ENCODE measurements at regions not wholly inside any gene's neighbourhood (a gene's known extent, or its start where the extent isn't known, plus 50 kb on each side); places are given as distances from the start of the nearest gene placed in this dataset.

GRCh38 chr3:156608601-156609514 is 53.9 kb upstream of the SSR3 start:
- H3K27me3 ChIP-seq (replicated peaks; ENCODE audit: control insufficient read depth, insufficient read depth, low read length), result no peaks in the 10 kb centered on the region

GRCh38 chr3:156606729-156607128 is 51.8 kb upstream of the SSR3 start:
- no peaks in the 10 kb centered on the region for H3K27me3 ChIP-seq (replicated peaks; ENCODE audit: control insufficient read depth, insufficient read depth, low read length)
- H3K4me3 ChIP-seq (ENCODE audit: low read length), result peak overlapping the region; percentile 82
- peaks cover 19% of the 10 kb centered on the region for H3K4me1 ChIP-seq (ENCODE audit: control insufficient read depth, insufficient read depth, low read length)
- H3K36me3 ChIP-seq (ENCODE audit: control insufficient read depth, insufficient read depth, low read length, severe bottlenecking), result no peaks in the 10 kb centered on the region
- DNase-seq (ENCODE audit: low read depth), result peak; percentile 15
- peak overlapping the region; percentile 91 for H3K9ac ChIP-seq (ENCODE audit: low read length)
- no peaks in the 10 kb centered on the region for H3K9me3 ChIP-seq (ENCODE audit: control insufficient read depth, low read length)

More at GRCh38 chr3:156608601-156609514, 53.9 kb upstream of the SSR3 start:
- DNase-seq (ENCODE audit: low read depth), result no peak
- H3K9me3 ChIP-seq (ENCODE audit: control insufficient read depth, low read length), result no peaks in the 10 kb centered on the region
- no peaks in the 10 kb centered on the region for H3K36me3 ChIP-seq (ENCODE audit: control insufficient read depth, insufficient read depth, low read length, severe bottlenecking)
- H3K4me1 ChIP-seq (ENCODE audit: control insufficient read depth, insufficient read depth, low read length), result peaks cover 19% of the 10 kb centered on the region
- no peak overlapping the region for H3K4me3 ChIP-seq (ENCODE audit: low read length)
- H3K9ac ChIP-seq (ENCODE audit: low read length), result no peak overlapping the region

GRCh38 chr3:156605686-156606605 is 51.0 kb upstream of the SSR3 start:
- H3K27me3 ChIP-seq (replicated peaks; ENCODE audit: control insufficient read depth, insufficient read depth, low read length), result no peaks in the 10 kb centered on the region
- H3K4me1 ChIP-seq (ENCODE audit: control insufficient read depth, insufficient read depth, low read length), result peaks cover 19% of the 10 kb centered on the region
- peak; percentile 86 for DNase-seq (ENCODE audit: low read depth)
- peak overlapping the region; percentile 91 for H3K9ac ChIP-seq (ENCODE audit: low read length)
- H3K36me3 ChIP-seq (ENCODE audit: control insufficient read depth, insufficient read depth, low read length, severe bottlenecking), result no peaks in the 10 kb centered on the region
- H3K4me3 ChIP-seq (ENCODE audit: low read length), result peak overlapping the region; percentile 82
- no peaks in the 10 kb centered on the region for H3K9me3 ChIP-seq (ENCODE audit: control insufficient read depth, low read length)

- Histone ChIP-seq H3K4me1 (ENCODE audit: control insufficient read depth, insufficient read depth, low read length) (peaks cover 19% of the 10 kb centered on the region), H3K9ac (ENCODE audit: low read length) (no peak overlapping the region), H3K36me3 (ENCODE audit: control insufficient read depth, insufficient read depth, low read length, severe bottlenecking) (no peaks in the 10 kb centered on the region), H3K27me3 (replicated peaks; ENCODE audit: control insufficient read depth, insufficient read depth, low read length) (no peaks in the 10 kb centered on the region), H3K9me3 (ENCODE audit: control insufficient read depth, low read length) (no peaks in the 10 kb centered on the region), H3K4me3 (ENCODE audit: low read length) (peak overlapping the region; percentile 82)
- no peak for DNase-seq (ENCODE audit: low read depth)
Observed at GRCh38 chr3:156604642-156605144, 49.8 kb upstream of the SSR3 start.
